ENCODE measurements at regions not wholly inside any gene's neighbourhood (a gene's known extent, or its start where the extent isn't known, plus 50 kb on each side); places are given as distances from the start of the nearest gene placed in this dataset.

- no peak overlapping the region for H3K27ac ChIP-seq (replicated peaks)
- no peak for DNase-seq (ENCODE audit: low read depth in 1 of 2, low spot score in 1 of 2)
- H3K4me3 ChIP-seq (replicated peaks; ENCODE audit: insufficient read depth, low read length), result no peak overlapping the region
- TF ChIP-seq SPI1 (IDR thresholded peaks at IDR 0.05; ENCODE audit: borderline replicate concordance, low read depth) (no peak), GABPA (IDR thresholded peaks at IDR 0.05; ENCODE audit: low read depth) (no peak), CTCF (IDR thresholded peaks at IDR 0.05; ENCODE audit: insufficient read depth, low read length) (no peak), POLR2AphosphoS5 (IDR thresholded peaks at IDR 0.05; ENCODE audit: low read depth) (no peak)
- TF ChIP-seq, protein P1, sequence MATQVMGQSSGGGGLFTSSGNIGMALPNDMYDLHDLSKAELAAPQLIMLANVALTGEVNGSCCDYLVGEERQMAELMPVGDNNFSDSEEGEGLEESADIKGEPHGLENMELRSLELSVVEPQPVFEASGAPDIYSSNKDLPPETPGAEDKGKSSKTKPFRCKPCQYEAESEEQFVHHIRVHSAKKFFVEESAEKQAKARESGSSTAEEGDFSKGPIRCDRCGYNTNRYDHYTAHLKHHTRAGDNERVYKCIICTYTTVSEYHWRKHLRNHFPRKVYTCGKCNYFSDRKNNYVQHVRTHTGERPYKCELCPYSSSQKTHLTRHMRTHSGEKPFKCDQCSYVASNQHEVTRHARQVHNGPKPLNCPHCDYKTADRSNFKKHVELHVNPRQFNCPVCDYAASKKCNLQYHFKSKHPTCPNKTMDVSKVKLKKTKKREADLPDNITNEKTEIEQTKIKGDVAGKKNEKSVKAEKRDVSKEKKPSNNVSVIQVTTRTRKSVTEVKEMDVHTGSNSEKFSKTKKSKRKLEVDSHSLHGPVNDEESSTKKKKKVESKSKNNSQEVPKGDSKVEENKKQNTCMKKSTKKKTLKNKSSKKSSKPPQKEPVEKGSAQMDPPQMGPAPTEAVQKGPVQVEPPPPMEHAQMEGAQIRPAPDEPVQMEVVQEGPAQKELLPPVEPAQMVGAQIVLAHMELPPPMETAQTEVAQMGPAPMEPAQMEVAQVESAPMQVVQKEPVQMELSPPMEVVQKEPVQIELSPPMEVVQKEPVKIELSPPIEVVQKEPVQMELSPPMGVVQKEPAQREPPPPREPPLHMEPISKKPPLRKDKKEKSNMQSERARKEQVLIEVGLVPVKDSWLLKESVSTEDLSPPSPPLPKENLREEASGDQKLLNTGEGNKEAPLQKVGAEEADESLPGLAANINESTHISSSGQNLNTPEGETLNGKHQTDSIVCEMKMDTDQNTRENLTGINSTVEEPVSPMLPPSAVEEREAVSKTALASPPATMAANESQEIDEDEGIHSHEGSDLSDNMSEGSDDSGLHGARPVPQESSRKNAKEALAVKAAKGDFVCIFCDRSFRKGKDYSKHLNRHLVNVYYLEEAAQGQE (IDR thresholded peaks at IDR 0.05; ENCODE audit: insufficient replicate concordance, low read depth), result no peak
- H3K27me3 ChIP-seq (ENCODE audit: insufficient read depth, poor library complexity, severe bottlenecking), result no peaks in the 10 kb centered on the region
These were observed 104.0 kb upstream of the IQSEC1 start for GRCh38 chr3:13177236-13177635.

DNA sequence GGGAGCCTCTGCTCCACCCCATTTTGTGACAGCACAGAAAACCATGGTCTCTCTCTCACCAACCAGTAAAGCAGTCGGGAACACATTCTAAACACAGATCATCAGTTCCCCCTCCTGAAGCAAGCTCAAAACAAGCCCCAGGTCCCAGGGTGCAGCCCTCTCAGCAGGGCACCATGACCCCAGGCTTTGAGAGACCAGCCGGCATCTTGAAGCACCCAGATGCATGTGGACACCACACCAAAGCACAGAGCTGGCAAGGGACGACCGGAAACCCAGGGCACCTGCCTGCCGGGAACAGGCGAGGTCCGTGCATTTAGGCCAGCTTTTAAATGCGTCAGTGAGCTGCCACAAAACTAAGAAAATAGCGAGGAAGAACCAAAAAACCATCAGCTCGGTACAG lies 103.2 kb upstream of the IQSEC1 start:
- H3K27ac ChIP-seq (replicated peaks), result no peak overlapping the region
- TF ChIP-seq, protein P1 (IDR thresholded peaks at IDR 0.05; ENCODE audit: insufficient replicate concordance, low read depth), result no peak
- TF ChIP-seq CTCF (IDR thresholded peaks at IDR 0.05; ENCODE audit: insufficient read depth, low read length) (no peak), SPI1 (IDR thresholded peaks at IDR 0.05; ENCODE audit: borderline replicate concordance, low read depth) (no peak), GABPA (IDR thresholded peaks at IDR 0.05; ENCODE audit: low read depth) (no peak), POLR2AphosphoS5 (IDR thresholded peaks at IDR 0.05; ENCODE audit: low read depth) (no peak)
- H3K4me3 ChIP-seq (replicated peaks; ENCODE audit: insufficient read depth, low read length), result no peak overlapping the region
- H3K27me3 ChIP-seq (ENCODE audit: insufficient read depth, poor library complexity, severe bottlenecking), result no peaks in the 10 kb centered on the region
- no peak for DNase-seq (ENCODE audit: low read depth in 1 of 2, low spot score in 1 of 2)

GRCh38 chr3:13174803-13175135 lies 101.5 kb upstream of the IQSEC1 start:
- DNase-seq (ENCODE audit: low read depth in 1 of 2, low spot score in 1 of 2), result no peak
- no peak overlapping the region for H3K27ac ChIP-seq (replicated peaks)
- H3K27me3 ChIP-seq (ENCODE audit: insufficient read depth, poor library complexity, severe bottlenecking), result no peaks in the 10 kb centered on the region
- TF ChIP-seq, protein P1 (IDR thresholded peaks at IDR 0.05; ENCODE audit: insufficient replicate concordance, low read depth), result no peak
- TF ChIP-seq CTCF (IDR thresholded peaks at IDR 0.05; ENCODE audit: insufficient read depth, low read length), result no peak
- TF ChIP-seq GABPA (IDR thresholded peaks at IDR 0.05; ENCODE audit: low read depth), result no peak
- TF ChIP-seq SPI1 (IDR thresholded peaks at IDR 0.05; ENCODE audit: borderline replicate concordance, low read depth), result no peak
- no peak for TF ChIP-seq POLR2AphosphoS5 (IDR thresholded peaks at IDR 0.05; ENCODE audit: low read depth)
- no peak overlapping the region for H3K4me3 ChIP-seq (replicated peaks; ENCODE audit: insufficient read depth, low read length)

All from HL-60 (cell line).